HL-60 (cell line): ENCODE measurements at regions not wholly inside any gene's neighbourhood (a gene's known extent, or its start where the extent isn't known, plus 50 kb on each side); places are given as distances from the start of the nearest gene placed in this dataset.

ENCODE experiments used
- DNase-seq, 2 experiments: peaks; one replicate each; pipeline ENCODE4 v3.0.0-alpha.2; 2010 to 2020; ENCODE audit warnings: low read depth in 1 of 2, low spot score in 1 of 2
- H3K27ac ChIP-seq: fragments of 250-450 bp; sonication (Bioruptor Pico); replicated peaks from 2 replicates; pipeline ENCODE4 v1.5.1; 2020; ENCODE audit warnings: mild to moderate bottlenecking, moderate library complexity
- H3K27me3 ChIP-seq: fragments of 250-450 bp; sonication (Bioruptor Pico); 2 replicates; pipeline ENCODE4 v1.5.1; 2021; ENCODE audit warnings: mild to moderate bottlenecking, moderate library complexity; ENCODE audit not compliant: insufficient read depth, poor library complexity, severe bottlenecking
- H3K4me3 ChIP-seq: replicated peaks from 2 replicates; pipeline ENCODE4 v1.5.1; 2011; ENCODE audit warnings: mild to moderate bottlenecking, control low read depth, low read length; ENCODE audit not compliant: insufficient read depth
- CTCF ChIP-seq: IDR thresholded peaks from one replicate; pipeline ENCODE4 v1.5.1; 2011; ENCODE audit warnings: low read length, control low read depth, inconsistent platforms; ENCODE audit not compliant: insufficient read depth
- GABPA ChIP-seq: IDR thresholded peaks from 2 replicates; pipeline ENCODE4 v1.6.1; 2012; ENCODE audit warnings: low read depth
- POLR2AphosphoS5 ChIP-seq: IDR thresholded peaks from 2 replicates; pipeline ENCODE4 v1.6.1; 2012; ENCODE audit warnings: low read depth
- REST ChIP-seq: IDR thresholded peaks from 2 replicates; pipeline ENCODE4 v1.6.1; 2012; ENCODE audit warnings: low read depth; ENCODE audit not compliant: insufficient replicate concordance
- SPI1 ChIP-seq: IDR thresholded peaks from 2 replicates; pipeline ENCODE4 v1.6.1; 2012; ENCODE audit warnings: low read depth, mild to moderate bottlenecking, borderline replicate concordance

GRCh38 chr16:55051571-55052347 is 121.1 kb downstream of the IRX5 start:
- Histone ChIP-seq H3K27me3 (no peaks in the 10 kb centered on the region), H3K27ac (no peak overlapping the region), H3K4me3 (no peak overlapping the region)
- DNase-seq = no peak
- TF ChIP-seq GABPA (no peak), CTCF (no peak), REST (no peak), POLR2AphosphoS5 (no peak), SPI1 (no peak)

- no peak overlapping the region for H3K27ac ChIP-seq
- no peak for DNase-seq
- peaks cover under 1% of the 10 kb centered on the region for H3K27me3 ChIP-seq
- no peak for TF ChIP-seq REST
- no peak for TF ChIP-seq SPI1
- TF ChIP-seq POLR2AphosphoS5 = no peak
- TF ChIP-seq CTCF = no peak
- no peak for TF ChIP-seq GABPA
- no peak overlapping the region for H3K4me3 ChIP-seq
Measured at GRCh38 chr16:55052348-55052734, 121.7 kb downstream of the IRX5 start.

- H3K27ac ChIP-seq = no peak overlapping the region
Measured at GRCh38 chr16:55052741-55053415, 122.2 kb downstream of the IRX5 start.

More at GRCh38 chr16:55052741-55053415, 122.2 kb downstream of the IRX5 start:
- Histone ChIP-seq H3K4me3 (no peak overlapping the region), H3K27me3 (peaks cover 5% of the 10 kb centered on the region)
- DNase-seq = no peak
- TF ChIP-seq GABPA (no peak), POLR2AphosphoS5 (no peak), CTCF (no peak), SPI1 (no peak), REST (no peak)
